OCI-LY1 (cell line): ENCODE measurements at regions not wholly inside any gene's neighbourhood (a gene's known extent, or its start where the extent isn't known, plus 50 kb on each side); places are given as distances from the start of the nearest gene placed in this dataset.

ENCODE experiments used
- H2AFZ ChIP-seq: fragments of 200-600 bp; sonication (generic), shearing (Covaris generic); 2 replicates; pipeline ENCODE4 v1.6.0; 2014; ENCODE audit warnings: antibody characterized with exemption, mild to moderate bottlenecking, low read length
- H3F3A ChIP-seq: fragments of 200-600 bp; sonication (generic), shearing (Covaris generic); 2 replicates; pipeline ENCODE4 v1.6.0; 2014; ENCODE audit warnings: mild to moderate bottlenecking, antibody characterized with exemption, low read length, moderate library complexity; ENCODE audit not compliant: insufficient read depth
- H3K27ac ChIP-seq: fragments of 200-600 bp; sonication (generic); 2 replicates; pipeline ENCODE4 v1.5.1; 2014; ENCODE audit warnings: low read length, mixed run types, mild to moderate bottlenecking, low read depth; ENCODE audit not compliant: poor library complexity, severe bottlenecking
- H3K27me3 ChIP-seq: fragments of 200-600 bp; sonication (generic); 2 replicates; pipeline ENCODE4 v1.6.0; 2014; ENCODE audit warnings: antibody characterized with exemption, mild to moderate bottlenecking, low read length, moderate library complexity; ENCODE audit not compliant: insufficient read depth
- H3K36me3 ChIP-seq: fragments of 200-600 bp; sonication (generic); 2 replicates; pipeline ENCODE4 v1.6.1; 2014; ENCODE audit warnings: mild to moderate bottlenecking, antibody characterized with exemption, low read length, moderate library complexity, mixed read lengths; ENCODE audit not compliant: insufficient read depth
- H3K4me1 ChIP-seq: fragments of 200-600 bp; sonication (generic); 2 replicates; pipeline ENCODE4 v1.5.1; 2014; ENCODE audit warnings: mild to moderate bottlenecking, low read length, moderate library complexity; ENCODE audit not compliant: insufficient read depth, severe bottlenecking
- H3K4me2 ChIP-seq: fragments of 200-600 bp; sonication (generic), shearing (Covaris generic); 2 replicates; pipeline ENCODE4 v1.6.1; 2014; ENCODE audit warnings: low read length
- H3K4me3 ChIP-seq: fragments of 200-600 bp; sonication (generic); 2 replicates; pipeline ENCODE4 v1.5.1; 2014; ENCODE audit warnings: low read length, low read depth, mild to moderate bottlenecking, mixed read lengths; ENCODE audit not compliant: poor library complexity, severe bottlenecking
- H3K79me2 ChIP-seq: fragments of 200-600 bp; shearing (Covaris generic); 2 replicates; pipeline ENCODE4 v1.6.1; 2016; ENCODE audit warnings: mixed run types, low read length, mixed read lengths; ENCODE audit not compliant: insufficient read depth
- H3K9ac ChIP-seq: fragments of 200-600 bp; sonication (generic), shearing (Covaris generic); 2 replicates; pipeline ENCODE4 v1.6.1; 2014; ENCODE audit warnings: mild to moderate bottlenecking, low read length, mixed read lengths
- H3K9me2 ChIP-seq: fragments of 200-600 bp; sonication (generic), shearing (Covaris generic); 2 replicates; pipeline ENCODE4 v1.6.1; 2014; ENCODE audit warnings: low read depth, mild to moderate bottlenecking, low read length, mixed read lengths
- H3K9me3 ChIP-seq: fragments of 200-600 bp; shearing (Covaris generic); 2 replicates; pipeline ENCODE4 v1.6.1; 2014; ENCODE audit warnings: low read length, mixed read lengths
- H4K20me1 ChIP-seq: fragments of 200-600 bp; sonication (generic), shearing (Covaris generic); 2 replicates; pipeline ENCODE4 v1.6.0; 2016; ENCODE audit warnings: mild to moderate bottlenecking, low read length; ENCODE audit not compliant: insufficient read depth
- EZH2 ChIP-seq: fragments of 200-600 bp; sonication (generic), shearing (Covaris generic); IDR thresholded peaks from 2 replicates; pipeline ENCODE4 v1.8.0; 2017; ENCODE audit warnings: borderline replicate concordance, mixed run types, mild to moderate bottlenecking, antibody characterized with exemption, low read length, moderate library complexity, mixed read lengths
- TF ChIP-seq, protein P1 (sequence below): fragments of 200-600 bp; sonication (generic), shearing (Covaris generic); IDR thresholded peaks from 2 replicates; pipeline ENCODE4 v1.5.1; 2017; ENCODE audit warnings: mild to moderate bottlenecking, antibody characterized with exemption, low read length, moderate library complexity, mixed read lengths

DNA sequence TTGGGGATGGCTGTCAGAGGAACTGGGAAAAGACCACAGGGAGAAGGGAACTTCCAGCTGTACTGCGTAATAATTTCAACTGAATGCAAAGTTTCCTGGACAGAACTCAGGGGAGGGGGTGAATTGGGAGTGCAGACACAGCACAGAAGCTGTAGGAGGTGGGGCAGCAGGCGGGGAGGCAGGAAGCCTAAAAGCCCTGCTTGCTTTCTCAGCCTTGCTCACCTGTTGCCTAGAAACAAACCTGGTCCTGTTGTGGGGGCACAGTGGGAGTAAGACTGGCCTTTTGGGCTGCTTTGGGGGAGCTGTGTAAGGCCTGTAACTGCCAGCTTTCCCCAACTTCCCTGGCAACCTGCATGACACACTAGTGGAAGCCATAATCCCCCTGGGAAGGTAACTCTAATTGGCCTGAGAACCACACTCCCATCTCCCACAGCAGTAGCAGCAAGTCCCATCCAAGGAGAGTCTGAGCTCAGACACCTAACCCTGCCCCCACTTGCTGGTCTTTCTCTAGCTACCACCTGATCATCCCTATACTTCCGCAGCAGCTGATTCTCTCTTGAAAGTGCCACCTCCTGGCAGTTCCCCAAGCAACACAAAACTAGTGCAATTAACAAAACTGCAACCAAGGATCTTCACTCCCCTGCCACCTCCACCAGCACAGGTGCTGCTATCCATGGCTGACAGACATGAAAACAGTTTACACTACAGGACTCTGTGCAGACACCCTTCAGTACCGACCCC is 1239.3 kb downstream of the SORCS1 start:
- Histone ChIP-seq H3K4me2 (no peak overlapping the region), H3K4me3 (no peak overlapping the region)

DNA sequence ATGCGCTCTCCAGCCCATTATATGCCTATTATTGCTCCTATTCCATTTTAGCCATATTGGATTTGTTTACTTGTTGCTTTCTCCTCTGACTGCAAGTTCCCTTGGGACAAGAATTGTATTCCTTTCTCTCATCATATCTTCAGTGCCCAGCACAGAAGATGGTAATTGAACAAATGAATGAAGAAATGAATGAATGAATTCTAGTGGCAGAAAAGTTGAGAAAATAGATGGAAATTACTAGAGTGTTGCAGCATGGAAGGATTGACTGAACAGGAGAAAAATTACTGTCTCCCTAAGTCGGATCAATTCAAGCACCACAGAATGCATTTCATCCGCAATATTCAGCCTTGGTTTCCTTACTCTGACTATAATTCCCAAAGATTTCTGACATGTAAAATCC is 1243.2 kb downstream of the SORCS1 start:
- Histone ChIP-seq H4K20me1 (no peaks in the 10 kb centered on the region), H3K4me2 (no peak overlapping the region), H3K9me2 (no peaks in the 10 kb centered on the region), H3K4me3 (no peak overlapping the region), H3K27ac (no peak overlapping the region), H3K36me3 (no peaks in the 10 kb centered on the region), H2AFZ (no peak overlapping the region), H3K9ac (no peak overlapping the region), H3K79me2 (no peaks in the 10 kb centered on the region), H3K9me3 (no peaks in the 10 kb centered on the region), H3K27me3 (no peaks in the 10 kb centered on the region), H3F3A (no peaks in the 10 kb centered on the region), H3K4me1 (no peaks in the 10 kb centered on the region)
- no peak for TF ChIP-seq EZH2
- TF ChIP-seq, protein P1, sequence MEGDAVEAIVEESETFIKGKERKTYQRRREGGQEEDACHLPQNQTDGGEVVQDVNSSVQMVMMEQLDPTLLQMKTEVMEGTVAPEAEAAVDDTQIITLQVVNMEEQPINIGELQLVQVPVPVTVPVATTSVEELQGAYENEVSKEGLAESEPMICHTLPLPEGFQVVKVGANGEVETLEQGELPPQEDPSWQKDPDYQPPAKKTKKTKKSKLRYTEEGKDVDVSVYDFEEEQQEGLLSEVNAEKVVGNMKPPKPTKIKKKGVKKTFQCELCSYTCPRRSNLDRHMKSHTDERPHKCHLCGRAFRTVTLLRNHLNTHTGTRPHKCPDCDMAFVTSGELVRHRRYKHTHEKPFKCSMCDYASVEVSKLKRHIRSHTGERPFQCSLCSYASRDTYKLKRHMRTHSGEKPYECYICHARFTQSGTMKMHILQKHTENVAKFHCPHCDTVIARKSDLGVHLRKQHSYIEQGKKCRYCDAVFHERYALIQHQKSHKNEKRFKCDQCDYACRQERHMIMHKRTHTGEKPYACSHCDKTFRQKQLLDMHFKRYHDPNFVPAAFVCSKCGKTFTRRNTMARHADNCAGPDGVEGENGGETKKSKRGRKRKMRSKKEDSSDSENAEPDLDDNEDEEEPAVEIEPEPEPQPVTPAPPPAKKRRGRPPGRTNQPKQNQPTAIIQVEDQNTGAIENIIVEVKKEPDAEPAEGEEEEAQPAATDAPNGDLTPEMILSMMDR = no peak

More for the DNA sequence above, 1239.3 kb downstream of the SORCS1 start:
- H3K27me3 ChIP-seq = no peaks in the 10 kb centered on the region
- H3K9me3 ChIP-seq = no peaks in the 10 kb centered on the region
- no peak overlapping the region for H3K9ac ChIP-seq
- H3K36me3 ChIP-seq = no peaks in the 10 kb centered on the region
- no peak overlapping the region for H2AFZ ChIP-seq
- TF ChIP-seq, protein P1 = no peak
- no peak for TF ChIP-seq EZH2
- no peaks in the 10 kb centered on the region for H4K20me1 ChIP-seq
- H3K4me1 ChIP-seq = no peaks in the 10 kb centered on the region
- no peaks in the 10 kb centered on the region for H3F3A ChIP-seq
- no peak overlapping the region for H3K27ac ChIP-seq
- no peaks in the 10 kb centered on the region for H3K79me2 ChIP-seq
- no peaks in the 10 kb centered on the region for H3K9me2 ChIP-seq

DNA sequence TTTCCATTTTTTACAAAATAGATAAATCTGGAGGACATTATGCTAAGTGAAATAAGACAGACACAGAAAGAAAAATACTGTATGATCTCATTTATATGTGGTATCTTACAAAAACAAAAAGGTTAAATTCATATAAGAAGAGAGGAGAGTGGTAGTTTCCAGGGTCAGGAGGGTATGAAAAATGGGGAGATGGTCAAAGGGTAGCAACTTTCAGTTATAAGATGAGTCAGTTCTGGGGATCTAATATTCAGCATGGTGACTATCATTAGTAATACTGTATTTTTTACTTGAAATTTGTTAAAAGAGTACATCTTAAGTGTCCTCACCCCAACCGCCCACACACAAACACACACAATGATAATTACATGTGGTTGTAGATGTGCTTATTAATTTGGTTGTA is 1250.1 kb downstream of the SORCS1 start:
- no peaks in the 10 kb centered on the region for H3K27me3 ChIP-seq
- no peaks in the 10 kb centered on the region for H3K9me2 ChIP-seq
- no peaks in the 10 kb centered on the region for H3K36me3 ChIP-seq
- H3K4me1 ChIP-seq = no peaks in the 10 kb centered on the region
- no peaks in the 10 kb centered on the region for H3F3A ChIP-seq
- TF ChIP-seq, protein P1 = no peak
- TF ChIP-seq EZH2 = no peak
- H3K9ac ChIP-seq = no peak overlapping the region
- H3K4me2 ChIP-seq = no peak overlapping the region
- no peak overlapping the region for H3K4me3 ChIP-seq
- no peaks in the 10 kb centered on the region for H3K79me2 ChIP-seq
- H3K27ac ChIP-seq = no peak overlapping the region
- no peaks in the 10 kb centered on the region for H4K20me1 ChIP-seq
- no peaks in the 10 kb centered on the region for H3K9me3 ChIP-seq
- H2AFZ ChIP-seq = no peak overlapping the region
